Transverse colon (tissue), 3 donors: ENCODE measurements at regions not wholly inside any gene's neighbourhood (a gene's known extent, or its start where the extent isn't known, plus 50 kb on each side); places are given as distances from the start of the nearest gene placed in this dataset.

Experiments used
- CTCF ChIP-seq, 5 experiments: fragments of 200-600 bp in 3 of 5; fragments of 450-650 bp in 2 of 5; sonication (generic) in 3 of 5; IDR thresholded peaks; 1 replicate in 2 of 5; 2 replicates in 3 of 5; pipeline ENCODE4 v1.5.1; 2016 to 2017; ENCODE audit warnings: antibody characterized with exemption in 5 of 5, inconsistent platforms in 3 of 5, mild to moderate bottlenecking in 2 of 5, moderate library complexity in 1 of 5
- POLR2A ChIP-seq: fragments of 450-650 bp; IDR thresholded peaks from one replicate; pipeline ENCODE4 v1.6.1; 2016; ENCODE audit warnings: antibody characterized with exemption, mild to moderate bottlenecking, moderate library complexity

- TF ChIP-seq CTCF (IDR thresholded peaks at IDR 0.05): no peak
- no peak for TF ChIP-seq POLR2A
Measured at GRCh38 chr9:84501587-84501986, 161.0 kb upstream of the SLC28A3 start.
